HCT116 (cell line): ENCODE measurements at regions not wholly inside any gene's neighbourhood (a gene's known extent, or its start where the extent isn't known, plus 50 kb on each side); places are given as distances from the start of the nearest gene placed in this dataset.

Source experiments
- ATAC-seq: fragments of 200-7000 bp; cut with Tn5 transposase; 2 replicates; pipeline ENCODE4 v1.9.1; 2020; ENCODE audit warnings: mild to moderate bottlenecking, moderate library complexity
- BruUV-seq: library from RNA; stranded (reverse); fragments of 400-500 nt; replicated peaks from 2 replicates; lab custom pipeline; 2021; lab: Mats Ljungman, UMichigan
- CTCF ChIA-PET: fragments of 300-600 bp; sonication (Branson Sonifier 250); formaldehyde crosslinking; loops from one replicate; lab custom pipeline; 2021; ENCODE audit warnings: antibody characterized with exemption; lab: Charles Lee
- POLR2A ChIA-PET: fragments of 300-600, 350-600 bp; sonication (Branson Sonifier 250); formaldehyde crosslinking; loops from one replicate; lab custom pipeline; 2021; ENCODE audit warnings: antibody characterized with exemption; lab: Charles Lee
- RAD21 ChIA-PET, 2 experiments: fragments of 300-600 bp; sonication (Branson Sonifier 250); formaldehyde crosslinking; loops; one replicate each; lab custom pipeline; 2023; ENCODE audit warnings: low total read pairs in 2 of 2; ENCODE audit not compliant: uncharacterized antibody in 2 of 2, unreplicated experiment in 2 of 2, low non-redundant PET in 1 of 2; lab: Charles Lee
- DNase-seq: peaks from one replicate; pipeline ENCODE4 v3.0.0-alpha.2; 2010; ENCODE audit warnings: low read depth, low spot score
- H2AFZ ChIP-seq: fragments of 200-600 bp; shearing (Covaris generic), sonication (generic); 2 replicates; pipeline ENCODE4 v1.6.1; 2017; ENCODE audit warnings: low read depth, mixed run types, mixed read lengths, antibody characterized with exemption, low read length; ENCODE audit not compliant: poor library complexity, severe bottlenecking
- H3K27ac ChIP-seq: 2 replicates; pipeline ENCODE4 v1.5.1; 2012; ENCODE audit warnings: low read depth, low read length
- H3K27me3 ChIP-seq: fragments of 200-600 bp; sonication (generic); 2 replicates; pipeline ENCODE4 v1.6.1; 2016; ENCODE audit warnings: mixed run types, low read length, mixed read lengths; ENCODE audit not compliant: insufficient read depth
- H3K36me3 ChIP-seq, 2 experiments: fragments of 200-500 bp in 1 of 2; fragments of 200-600 bp in 1 of 2; sonication (Bioruptor generic) in 1 of 2; sonication (generic) in 1 of 2; 2 replicates each; pipeline versions ENCODE4 v1.5.1 to v1.6.1; 2014 to 2016; ENCODE audit warnings: low read length in 2 of 2, inconsistent platforms in 1 of 2, mixed read lengths in 1 of 2, mixed run types in 1 of 2; ENCODE audit not compliant: insufficient read depth in 2 of 2, control insufficient read depth in 1 of 2
- H3K4me1 ChIP-seq, 2 experiments: fragments of 200-600 bp in 1 of 2; sonication (generic) in 1 of 2; 2 replicates each; pipeline versions ENCODE4 v1.5.1 to v1.6.1; 2012 to 2017; ENCODE audit warnings: low read length in 2 of 2, inconsistent platforms in 1 of 2, mild to moderate bottlenecking in 1 of 2, mixed read lengths in 1 of 2, mixed run types in 1 of 2, moderate library complexity in 1 of 2; ENCODE audit not compliant: insufficient read depth in 2 of 2, control insufficient read depth in 1 of 2
- H3K4me2 ChIP-seq: fragments of 200-600 bp; sonication (generic); 2 replicates; pipeline ENCODE4 v1.6.1; 2017; ENCODE audit warnings: mixed run types, low read length, mixed read lengths
- H3K4me3 ChIP-seq, 2 experiments: fragments of 200-600 bp in 1 of 2; sonication (generic) in 1 of 2; replicated peaks in 1 of 2; 2 replicates each; pipeline ENCODE4 v1.5.1; 2011 to 2016; ENCODE audit warnings: low read length in 2 of 2, control low read depth in 1 of 2, low read depth in 1 of 2, mild to moderate bottlenecking in 1 of 2, mixed read lengths in 1 of 2, mixed run types in 1 of 2
- H3K79me2 ChIP-seq: fragments of 200-600 bp; sonication (generic); 2 replicates; pipeline ENCODE4 v1.6.1; 2017; ENCODE audit warnings: mild to moderate bottlenecking, mixed run types, low read length, moderate library complexity, mixed read lengths; ENCODE audit not compliant: insufficient read depth
- H3K9ac ChIP-seq: fragments of 200-600 bp; sonication (generic); 2 replicates; pipeline ENCODE4 v1.6.1; 2016; ENCODE audit warnings: low read length, mixed read lengths
- H3K9me2 ChIP-seq: fragments of 200-600 bp; sonication (generic), shearing (Covaris generic); 2 replicates; pipeline ENCODE4 v1.6.1; 2017; ENCODE audit warnings: mixed run types, mild to moderate bottlenecking, moderate library complexity; ENCODE audit not compliant: insufficient read depth
- H3K9me3 ChIP-seq, 2 experiments: fragments of 200-500 bp in 1 of 2; fragments of 200-600 bp in 1 of 2; sonication (Bioruptor generic) in 1 of 2; sonication (generic) in 1 of 2; 2 replicates each; pipeline ENCODE4 v1.6.1; 2014 to 2017; ENCODE audit warnings: low read length in 2 of 2, mixed read lengths in 2 of 2, inconsistent platforms in 1 of 2, low read depth in 1 of 2, mild to moderate bottlenecking in 1 of 2, mixed run types in 1 of 2, moderate library complexity in 1 of 2; ENCODE audit not compliant: control insufficient read depth in 1 of 2, insufficient read depth in 1 of 2
- H4K20me1 ChIP-seq: fragments of 200-600 bp; sonication (generic), shearing (Covaris generic); 2 replicates; pipeline ENCODE4 v1.6.1; 2017; ENCODE audit warnings: mixed run types, mild to moderate bottlenecking, moderate library complexity; ENCODE audit not compliant: insufficient read depth
- ATF3 ChIP-seq: IDR thresholded peaks from 2 replicates; pipeline ENCODE4 v1.6.1; 2012
- EGR1 ChIP-seq: IDR thresholded peaks from 2 replicates; pipeline ENCODE4 v1.6.1; 2012; ENCODE audit warnings: low read depth
- ELF1 ChIP-seq: IDR thresholded peaks from 2 replicates; pipeline ENCODE4 v1.6.1; 2012; ENCODE audit warnings: low read depth, borderline replicate concordance
- EZH2 ChIP-seq: fragments of 200-600 bp; sonication (generic); IDR thresholded peaks from 2 replicates; pipeline ENCODE4 v1.6.1; 2017; ENCODE audit warnings: antibody characterized with exemption, mixed run types
- FOSL1 ChIP-seq: IDR thresholded peaks from 2 replicates; pipeline ENCODE4 v1.6.1; 2012; ENCODE audit warnings: low read depth
- RAD21 ChIP-seq: IDR thresholded peaks from 2 replicates; pipeline ENCODE4 v1.6.1; 2012; ENCODE audit warnings: low read depth, mild to moderate bottlenecking
- SIN3A ChIP-seq: IDR thresholded peaks from 2 replicates; pipeline ENCODE4 v1.6.1; 2012; ENCODE audit warnings: low read depth
- SP1 ChIP-seq: IDR thresholded peaks from 2 replicates; pipeline ENCODE4 v1.6.1; 2012; ENCODE audit warnings: low read depth
- TCF7L2 ChIP-seq: IDR thresholded peaks from 2 replicates; pipeline ENCODE4 v1.7.0; 2011; ENCODE audit warnings: borderline replicate concordance, inconsistent platforms; ENCODE audit not compliant: insufficient read depth, insufficient read length; ENCODE audit errors: extremely low read depth
- ZBTB33 ChIP-seq: IDR thresholded peaks from 2 replicates; pipeline ENCODE4 v1.6.1; 2011; ENCODE audit warnings: mild to moderate bottlenecking, low read length, moderate library complexity; ENCODE audit not compliant: insufficient replicate concordance; ENCODE audit errors: extremely low read depth
- ZNF274 ChIP-seq: fragments of 200-500 bp; sonication (Bioruptor generic); IDR thresholded peaks from 2 replicates; pipeline ENCODE4 v1.6.1; 2014; ENCODE audit warnings: mild to moderate bottlenecking, low read depth, low read length, inconsistent platforms
- intact Hi-C: fragments of 100-400 bp; cut with micrococcal nuclease; formaldehyde crosslinking; loops from 2 replicates; pipeline ENCODE4 v1.10.0; 2022

GRCh38 chr17:77594416-77595209 is 363.9 kb upstream of the TNRC6C start (continued):
- TF ChIP-seq EGR1 (no peak), EZH2 (no peak)
- TF ChIP-seq, all 23 proteins: peak for 0

- H3K9me3 ChIP-seq: no peaks in the 10 kb centered on the region
- peaks cover 12% of the 10 kb centered on the region; the same call in 1 of the 2 replicates for H3K27me3 ChIP-seq
- no peak overlapping the region for H3K9ac ChIP-seq
- intact Hi-C loops: no loop called here
- H3K27ac ChIP-seq: no peak overlapping the region
- ATAC-seq: no peak
- BruUV-seq: no TSS peak
- POLR2A ChIA-PET: no interaction called here
- no peaks in the 10 kb centered on the region for H3K4me1 ChIP-seq
- no peaks in the 10 kb centered on the region for H4K20me1 ChIP-seq
- H2AFZ ChIP-seq: no peak overlapping the region
- H3K36me3 ChIP-seq: no peaks in the 10 kb centered on the region
- TF ChIP-seq ELF1 (no peak), ZNF274 (no peak), EZH2 (no peak), TCF7L2 (no peak), ZBTB33 (no peak), ATF3 (no peak), SP1 (no peak), SIN3A (no peak), FOSL1 (no peak), RAD21 (no peak)
- TF ChIP-seq, all 23 proteins: peak for 0
- H3K79me2 ChIP-seq: no peaks in the 10 kb centered on the region
- no peak overlapping the region for H3K4me2 ChIP-seq
- H3K4me3 ChIP-seq: no peak overlapping the region
- ChIA-PET RAD21 (no interaction called here), CTCF (no interaction called here)
- DNase-seq: no peak
- no peaks in the 10 kb centered on the region for H3K9me2 ChIP-seq
Observed at GRCh38 chr17:77596491-77597417, 361.7 kb upstream of the TNRC6C start.
